SK-N-SH (cell line): ENCODE measurements at regions not wholly inside any gene's neighbourhood (a gene's known extent, or its start where the extent isn't known, plus 50 kb on each side); places are given as distances from the start of the nearest gene placed in this dataset.

Experiments used
- CTCF ChIP-seq: fragments of 200-600 bp; sonication (generic); IDR thresholded peaks from 2 replicates; pipeline ENCODE4 v1.6.1; 2017; ENCODE audit warnings: antibody characterized with exemption, mild to moderate bottlenecking, moderate library complexity
- EP300 ChIP-seq, 2 experiments: IDR thresholded peaks; 2 replicates each; pipeline versions ENCODE4 v1.4.0 to v1.6.1; 2012; ENCODE audit warnings: borderline replicate concordance in 1 of 2, low read depth in 1 of 2, low read length in 1 of 2
- MXI1 ChIP-seq: IDR thresholded peaks from 2 replicates; pipeline ENCODE4 v1.6.1; 2012; ENCODE audit warnings: mild to moderate bottlenecking, low read depth, low read length, improper control_type of control experiment
- REST ChIP-seq: IDR thresholded peaks from 2 replicates; pipeline ENCODE4 v1.6.1; 2012; ENCODE audit warnings: mild to moderate bottlenecking, low read depth, low read length, moderate library complexity
- TCF12 ChIP-seq: IDR thresholded peaks from 2 replicates; pipeline ENCODE4 v1.4.0; 2012
- USF2 ChIP-seq: fragments of 150-350 bp; IDR thresholded peaks from 2 replicates; pipeline ENCODE4 v1.6.1; 2017; ENCODE audit warnings: antibody characterized with exemption, low read length, low read depth, borderline replicate concordance

- TF ChIP-seq CTCF (no peak), TCF12 (no peak), REST (no peak), USF2 (no peak), EP300 (IDR thresholded peaks at IDR 0.05; ENCODE audit: borderline replicate concordance in 1 of 2, low read depth in 1 of 2, low read length in 1 of 2) (no peak), MXI1 (no peak)
These were observed 893.4 kb downstream of the C6orf118 start for GRCh38 chr6:164415832-164416563.
